CD14-positive monocyte (primary cell): ENCODE measurements at regions not wholly inside any gene's neighbourhood (a gene's known extent, or its start where the extent isn't known, plus 50 kb on each side); places are given as distances from the start of the nearest gene placed in this dataset.

Experiments used
- DNase-seq, 3 donors: peaks; one replicate each; pipeline ENCODE4 v3.0.0-alpha.2; 2011 to 2022
- H2AFZ ChIP-seq: 2 replicates; pipeline ENCODE4 v1.6.0; 2012; ENCODE audit warnings: mild to moderate bottlenecking, low read depth, low read length, inconsistent platforms; ENCODE audit not compliant: insufficient read depth, poor library complexity, severe bottlenecking
- H3K27ac ChIP-seq, 2 donors: 1 replicate in 1 of 2; 2 replicates in 1 of 2; pipeline ENCODE4 v1.5.1; 2012 to 2013; ENCODE audit warnings: low read length in 2 of 2, control low read depth in 1 of 2, inconsistent platforms in 1 of 2, low read depth in 1 of 2, mild to moderate bottlenecking in 1 of 2
- H3K27me3 ChIP-seq, 2 donors: one replicate each; pipeline versions ENCODE4 v1.6.0 to v1.6.1; 2011 to 2013; ENCODE audit warnings: low read length in 2 of 2; ENCODE audit not compliant: control insufficient read depth in 2 of 2, insufficient read depth in 2 of 2
- H3K36me3 ChIP-seq, 2 donors: replicated peaks in 1 of 2; 1 replicate in 1 of 2; 2 replicates in 1 of 2; pipeline versions ENCODE4 v1.5.1 to v1.6.1; 2012 to 2013; ENCODE audit warnings: low read length in 2 of 2, control low read depth in 1 of 2, inconsistent platforms in 1 of 2, mild to moderate bottlenecking in 1 of 2; ENCODE audit not compliant: insufficient read depth in 2 of 2, control insufficient read depth in 1 of 2
- H3K4me1 ChIP-seq, 2 donors: 1 replicate in 1 of 2; 2 replicates in 1 of 2; pipeline versions ENCODE4 v1.5.1 to v1.6.1; 2012 to 2013; ENCODE audit warnings: low read length in 2 of 2, control low read depth in 1 of 2, inconsistent platforms in 1 of 2, mild to moderate bottlenecking in 1 of 2, moderate library complexity in 1 of 2; ENCODE audit not compliant: insufficient read depth in 2 of 2, control insufficient read depth in 1 of 2
- H3K4me2 ChIP-seq: replicated peaks from 2 replicates; pipeline ENCODE3; 2012; ENCODE audit warnings: low read length, moderate library complexity, mild to moderate bottlenecking; ENCODE audit not compliant: poor library complexity, severe bottlenecking; ENCODE audit errors: extremely low read depth
- H3K4me3 ChIP-seq, 3 experiments: fragments of 200-600 bp in 1 of 3; sonication (generic) in 1 of 3; replicated peaks in 1 of 3; 1 replicate in 2 of 3; 2 replicates in 1 of 3; pipeline ENCODE4 v1.5.1; 2011 to 2013; ENCODE audit warnings: low read length in 3 of 3, mild to moderate bottlenecking in 3 of 3, control low read depth in 2 of 3, low read depth in 2 of 3, inconsistent platforms in 1 of 3, moderate library complexity in 1 of 3
- H3K79me2 ChIP-seq: 2 replicates; pipeline ENCODE4 v1.6.0; 2012; ENCODE audit warnings: mild to moderate bottlenecking, control low read depth, inconsistent platforms, low read length, moderate library complexity; ENCODE audit not compliant: insufficient read depth
- H3K9ac ChIP-seq: 2 replicates; pipeline ENCODE4 v1.6.0; 2017; ENCODE audit warnings: low read length, mild to moderate bottlenecking; ENCODE audit not compliant: insufficient read depth, poor library complexity, severe bottlenecking
- H3K9me3 ChIP-seq, 2 donors: replicated peaks in 1 of 2; 1 replicate in 1 of 2; 2 replicates in 1 of 2; pipeline versions ENCODE4 v1.5.1 to v1.6.1; 2012 to 2013; ENCODE audit warnings: low read length in 2 of 2, control low read depth in 1 of 2; ENCODE audit not compliant: control insufficient read depth in 1 of 2, insufficient read depth in 1 of 2
- H4K20me1 ChIP-seq: 2 replicates; pipeline ENCODE4 v1.6.0; 2012; ENCODE audit warnings: mild to moderate bottlenecking, low read length, control low read depth, moderate library complexity; ENCODE audit not compliant: insufficient read depth
- H3K27ac Mint-ChIP-seq, 7 donors: one replicate each; pipeline ENCODE4 v1.8.0; 2020; ENCODE audit warnings: mild to moderate bottlenecking in 7 of 7, mixed read lengths in 7 of 7, moderate library complexity in 6 of 7, inconsistent platforms in 2 of 7
- H3K27me3 Mint-ChIP-seq, 3 donors: one replicate each; pipeline ENCODE4 v1.8.0; 2021 to 2022; ENCODE audit warnings: low read depth in 3 of 3, mild to moderate bottlenecking in 3 of 3, mixed read lengths in 3 of 3, moderate library complexity in 3 of 3, inconsistent platforms in 1 of 3
- H3K36me3 Mint-ChIP-seq, 2 donors: one replicate each; pipeline ENCODE4 v1.8.0; 2020; ENCODE audit warnings: mixed read lengths in 2 of 2, inconsistent platforms in 1 of 2, mild to moderate bottlenecking in 1 of 2
- H3K4me1 Mint-ChIP-seq: one replicate; pipeline ENCODE4 v1.8.0; 2020; ENCODE audit warnings: mild to moderate bottlenecking, mixed read lengths
- H3K4me3 Mint-ChIP-seq, 2 donors: one replicate each; pipeline ENCODE4 v1.8.0; 2020; ENCODE audit warnings: mild to moderate bottlenecking in 2 of 2, mixed read lengths in 2 of 2, moderate library complexity in 1 of 2
- H3K9me3 Mint-ChIP-seq, 7 donors: one replicate each; pipeline ENCODE4 v1.8.0; 2020 to 2022; ENCODE audit warnings: mixed read lengths in 7 of 7, mild to moderate bottlenecking in 6 of 7, moderate library complexity in 6 of 7, inconsistent platforms in 2 of 7
- WGBS: methylation state at CpG from one replicate; pipeline ENCODE4 v1.1.5; 2013; ENCODE audit warnings: missing lambda C conversion rate; ENCODE audit not compliant: insufficient coverage; 5-methylcytosine and 5-hydroxymethylcytosine counted together
- intact Hi-C, 2 donors: fragments of 100-400 bp; cut with micrococcal nuclease; formaldehyde crosslinking; loops; one replicate each; pipeline versions ENCODE4 v1.15.0 to v1.15.1; 2023
- TF ChIP-seq, protein P1 (sequence below): fragments of 200-600 bp; IDR thresholded peaks from one replicate; pipeline ENCODE4 v1.8.0; 2022; ENCODE audit warnings: antibody characterized with exemption, mild to moderate bottlenecking

DNA sequence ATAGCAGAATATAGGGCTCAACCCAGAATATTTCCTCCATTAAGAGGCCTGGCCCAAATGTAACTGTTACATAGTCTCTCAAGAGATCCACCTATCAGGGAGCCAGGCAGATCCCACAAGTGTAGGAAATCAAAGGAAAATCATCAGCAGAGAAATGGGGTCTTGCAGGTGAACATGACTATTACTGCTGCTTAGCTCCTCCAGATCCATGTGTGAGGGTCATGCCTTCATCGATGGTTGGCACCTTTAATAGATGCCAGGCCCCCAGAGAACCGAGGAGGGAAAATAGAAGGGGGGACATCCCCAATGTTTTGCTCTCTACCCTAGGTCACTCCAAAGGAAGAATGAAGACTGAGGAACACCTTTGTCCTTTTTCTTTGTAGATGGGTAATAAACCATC is 1029.9 kb upstream of the CADM2 start:
- H3K79me2 ChIP-seq: no peaks in the 10 kb centered on the region
- no peak overlapping the region for H3K9ac ChIP-seq
- H3K4me1 ChIP-seq: no peaks in the 10 kb centered on the region
- H3K27me3 Mint-ChIP-seq: no peaks in the 10 kb centered on the region
- H3K4me1 Mint-ChIP-seq: no peaks in the 10 kb centered on the region
- H3K27ac Mint-ChIP-seq: no peak overlapping the region
- H4K20me1 ChIP-seq: no peaks in the 10 kb centered on the region
- DNase-seq: no peak
- no peak overlapping the region for H3K4me3 ChIP-seq
- intact Hi-C loops: no loop called here
- H3K27ac ChIP-seq: no peak overlapping the region
- H3K4me3 Mint-ChIP-seq: no peak overlapping the region
- H3K4me2 ChIP-seq: no peak overlapping the region
- peaks cover 9 to 27% (median 16%) of the 10 kb centered on the region in 7 donors for H3K9me3 Mint-ChIP-seq
- no peaks in the 10 kb centered on the region for H3K36me3 Mint-ChIP-seq
- peaks cover 19 to 25% of the 10 kb centered on the region in 2 donors for H3K9me3 ChIP-seq
- TF ChIP-seq, protein P1, sequence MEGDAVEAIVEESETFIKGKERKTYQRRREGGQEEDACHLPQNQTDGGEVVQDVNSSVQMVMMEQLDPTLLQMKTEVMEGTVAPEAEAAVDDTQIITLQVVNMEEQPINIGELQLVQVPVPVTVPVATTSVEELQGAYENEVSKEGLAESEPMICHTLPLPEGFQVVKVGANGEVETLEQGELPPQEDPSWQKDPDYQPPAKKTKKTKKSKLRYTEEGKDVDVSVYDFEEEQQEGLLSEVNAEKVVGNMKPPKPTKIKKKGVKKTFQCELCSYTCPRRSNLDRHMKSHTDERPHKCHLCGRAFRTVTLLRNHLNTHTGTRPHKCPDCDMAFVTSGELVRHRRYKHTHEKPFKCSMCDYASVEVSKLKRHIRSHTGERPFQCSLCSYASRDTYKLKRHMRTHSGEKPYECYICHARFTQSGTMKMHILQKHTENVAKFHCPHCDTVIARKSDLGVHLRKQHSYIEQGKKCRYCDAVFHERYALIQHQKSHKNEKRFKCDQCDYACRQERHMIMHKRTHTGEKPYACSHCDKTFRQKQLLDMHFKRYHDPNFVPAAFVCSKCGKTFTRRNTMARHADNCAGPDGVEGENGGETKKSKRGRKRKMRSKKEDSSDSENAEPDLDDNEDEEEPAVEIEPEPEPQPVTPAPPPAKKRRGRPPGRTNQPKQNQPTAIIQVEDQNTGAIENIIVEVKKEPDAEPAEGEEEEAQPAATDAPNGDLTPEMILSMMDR: no peak
- no peak overlapping the region for H2AFZ ChIP-seq
- WGBS: no CpG with 5 or more reads among the region's 2 CpGs
- no peaks in the 10 kb centered on the region for H3K36me3 ChIP-seq
- no peaks in the 10 kb centered on the region for H3K27me3 ChIP-seq

- no peaks in the 10 kb centered on the region for H3K4me1 Mint-ChIP-seq
- Histone ChIP-seq H4K20me1 (no peaks in the 10 kb centered on the region), H3K9me3 (peaks cover 5 to 10% of the 10 kb centered on the region in 2 donors), H3K27ac (no peak overlapping the region), H3K9ac (no peak overlapping the region), H3K27me3 (no peaks in the 10 kb centered on the region), H3K4me1 (no peaks in the 10 kb centered on the region), H3K79me2 (no peaks in the 10 kb centered on the region), H3K36me3 (no peaks in the 10 kb centered on the region), H3K4me3 (no peak overlapping the region), H3K4me2 (no peak overlapping the region), H2AFZ (no peak overlapping the region)
- no peak overlapping the region for H3K27ac Mint-ChIP-seq
- no peaks in the 10 kb centered on the region for H3K36me3 Mint-ChIP-seq
- peaks cover 5 to 12% (median 9%) of the 10 kb centered on the region in 7 donors for H3K9me3 Mint-ChIP-seq
- H3K27me3 Mint-ChIP-seq: no peaks in the 10 kb centered on the region
- H3K4me3 Mint-ChIP-seq: no peak overlapping the region
- WGBS: 80% methylated on average over 2 of the region's 4 CpGs
- intact Hi-C loops: no loop called here
- no peak for DNase-seq
- TF ChIP-seq, protein P1: no peak
These were observed 1024.4 kb upstream of the CADM2 start for GRCh38 chr3:83934192-83935021.
